ENCODE measurements at regions not wholly inside any gene's neighbourhood (a gene's known extent, or its start where the extent isn't known, plus 50 kb on each side); places are given as distances from the start of the nearest gene placed in this dataset.
"Not testable (repeated sequence)": the region's sequence is repeated elsewhere in the genome, so short reads cannot be mapped to it uniquely, and the experiment has no call there.

GRCh38 chr21:9728219-9728992, 793.0 kb upstream of the TPTE start:
- H3K27ac ChIP-seq (ENCODE audit: insufficient read depth in 1 of 2, low read depth in 1 of 2, low read length in 2 of 2, poor library complexity in 1 of 2, severe bottlenecking in 2 of 2); H3K36me3 ChIP-seq (ENCODE audit: control insufficient read depth in 4 of 4, insufficient read depth in 4 of 4, low read length in 3 of 4); H3K27me3 ChIP-seq (replicated peaks in 2 of 5; ENCODE audit: control insufficient read depth in 4 of 5, insufficient read depth in 5 of 5, low read length in 4 of 5); H3K4me3 ChIP-seq (ENCODE audit: control insufficient read depth in 1 of 7, extremely low read depth in 1 of 7, insufficient read depth in 4 of 7, low read depth in 2 of 7, low read length in 6 of 7); H3K9me3 ChIP-seq (ENCODE audit: control extremely low read depth in 1 of 5, control insufficient read depth in 4 of 5, insufficient read depth in 2 of 5, low read depth in 1 of 5, low read length in 4 of 5); CTCF ChIA-PET; H3K4me1 ChIP-seq (ENCODE audit: control extremely low read depth in 1 of 4, control insufficient read depth in 4 of 4, insufficient read depth in 4 of 4, low read length in 3 of 4); DNase-seq; POLR2A ChIA-PET: not testable (repeated sequence)
- WGBS (ENCODE audit: insufficient coverage) = 81% methylated on average over 3 of the region's 5 CpGs

GRCh38 chr21:9730866-9731265, 790.5 kb upstream of the TPTE start:
- 74% methylated on average over 3 of the region's 3 CpGs for WGBS (ENCODE audit: insufficient coverage)
- ChIA-PET POLR2A (no interaction called here), CTCF (no interaction called here)
- no peak for DNase-seq
- Histone ChIP-seq H3K4me3 (ENCODE audit: control insufficient read depth in 1 of 7, extremely low read depth in 1 of 7, insufficient read depth in 4 of 7, low read depth in 2 of 7, low read length in 6 of 7) (no peak overlapping the region), H3K4me1 (ENCODE audit: control extremely low read depth in 1 of 4, control insufficient read depth in 4 of 4, insufficient read depth in 4 of 4, low read length in 3 of 4) (no peaks in the 10 kb centered on the region), H3K36me3 (ENCODE audit: control insufficient read depth in 4 of 4, insufficient read depth in 4 of 4, low read length in 3 of 4) (no peaks in the 10 kb centered on the region), H3K27ac (ENCODE audit: insufficient read depth in 1 of 2, low read depth in 1 of 2, low read length in 2 of 2, poor library complexity in 1 of 2, severe bottlenecking in 2 of 2) (no peak overlapping the region), H3K27me3 (replicated peaks in 2 of 5; ENCODE audit: control insufficient read depth in 4 of 5, insufficient read depth in 5 of 5, low read length in 4 of 5) (no peaks in the 10 kb centered on the region), H3K9me3 (ENCODE audit: control extremely low read depth in 1 of 5, control insufficient read depth in 4 of 5, insufficient read depth in 2 of 5, low read depth in 1 of 5, low read length in 4 of 5) (peaks cover 1 to 15% (median 7%) of the 10 kb centered on the region in 5 experiments)

- H3K36me3 ChIP-seq (ENCODE audit: control insufficient read depth in 4 of 4, insufficient read depth in 4 of 4, low read length in 3 of 4); DNase-seq; H3K4me3 ChIP-seq (ENCODE audit: control insufficient read depth in 1 of 7, extremely low read depth in 1 of 7, insufficient read depth in 4 of 7, low read depth in 2 of 7, low read length in 6 of 7); CTCF ChIA-PET; H3K27ac ChIP-seq (ENCODE audit: insufficient read depth in 1 of 2, low read depth in 1 of 2, low read length in 2 of 2, poor library complexity in 1 of 2, severe bottlenecking in 2 of 2); H3K4me1 ChIP-seq (ENCODE audit: control extremely low read depth in 1 of 4, control insufficient read depth in 4 of 4, insufficient read depth in 4 of 4, low read length in 3 of 4); H3K27me3 ChIP-seq (replicated peaks in 2 of 5; ENCODE audit: control insufficient read depth in 4 of 5, insufficient read depth in 5 of 5, low read length in 4 of 5); POLR2A ChIA-PET: not testable (repeated sequence)
- WGBS (ENCODE audit: insufficient coverage) = 80% methylated on average over 3 of the region's 5 CpGs
- peaks cover 0 to 15% (median 7%) of the 10 kb centered on the region in 5 experiments for H3K9me3 ChIP-seq (ENCODE audit: control extremely low read depth in 1 of 5, control insufficient read depth in 4 of 5, insufficient read depth in 2 of 5, low read depth in 1 of 5, low read length in 4 of 5)
Observed at GRCh38 chr21:9731317-9731716, 790.1 kb upstream of the TPTE start.

- POLR2A ChIA-PET; H3K27me3 ChIP-seq (replicated peaks in 2 of 5; ENCODE audit: control insufficient read depth in 4 of 5, insufficient read depth in 5 of 5, low read length in 4 of 5); H3K36me3 ChIP-seq (ENCODE audit: control insufficient read depth in 4 of 4, insufficient read depth in 4 of 4, low read length in 3 of 4); H3K27ac ChIP-seq (ENCODE audit: insufficient read depth in 1 of 2, low read depth in 1 of 2, low read length in 2 of 2, poor library complexity in 1 of 2, severe bottlenecking in 2 of 2); H3K4me3 ChIP-seq (ENCODE audit: control insufficient read depth in 1 of 7, extremely low read depth in 1 of 7, insufficient read depth in 4 of 7, low read depth in 2 of 7, low read length in 6 of 7); CTCF ChIA-PET; H3K4me1 ChIP-seq (ENCODE audit: control extremely low read depth in 1 of 4, control insufficient read depth in 4 of 4, insufficient read depth in 4 of 4, low read length in 3 of 4); DNase-seq: not testable (repeated sequence)
- peaks cover 0 to 23% (median 10%) of the 10 kb centered on the region in 5 experiments for H3K9me3 ChIP-seq (ENCODE audit: control extremely low read depth in 1 of 5, control insufficient read depth in 4 of 5, insufficient read depth in 2 of 5, low read depth in 1 of 5, low read length in 4 of 5)
- WGBS (ENCODE audit: insufficient coverage) = 76% methylated on average over 3 of the region's 3 CpGs
Observed at GRCh38 chr21:9732605-9733004, 788.8 kb upstream of the TPTE start.

- H3K27me3 ChIP-seq (replicated peaks in 2 of 5; ENCODE audit: control insufficient read depth in 4 of 5, insufficient read depth in 5 of 5, low read length in 4 of 5); H3K36me3 ChIP-seq (ENCODE audit: control insufficient read depth in 4 of 4, insufficient read depth in 4 of 4, low read length in 3 of 4); H3K4me3 ChIP-seq (ENCODE audit: control insufficient read depth in 1 of 7, extremely low read depth in 1 of 7, insufficient read depth in 4 of 7, low read depth in 2 of 7, low read length in 6 of 7); H3K27ac ChIP-seq (ENCODE audit: insufficient read depth in 1 of 2, low read depth in 1 of 2, low read length in 2 of 2, poor library complexity in 1 of 2, severe bottlenecking in 2 of 2); POLR2A ChIA-PET; CTCF ChIA-PET; DNase-seq; H3K4me1 ChIP-seq (ENCODE audit: control extremely low read depth in 1 of 4, control insufficient read depth in 4 of 4, insufficient read depth in 4 of 4, low read length in 3 of 4): not testable (repeated sequence)
- peaks cover 0 to 30% (median 10%) of the 10 kb centered on the region in 5 experiments for H3K9me3 ChIP-seq (ENCODE audit: control extremely low read depth in 1 of 5, control insufficient read depth in 4 of 5, insufficient read depth in 2 of 5, low read depth in 1 of 5, low read length in 4 of 5)
- 79% methylated on average over 6 of the region's 6 CpGs for WGBS (ENCODE audit: insufficient coverage)
Observed at GRCh38 chr21:9733761-9734558, 787.4 kb upstream of the TPTE start.

- H3K4me3 ChIP-seq (ENCODE audit: control insufficient read depth in 1 of 7, extremely low read depth in 1 of 7, insufficient read depth in 4 of 7, low read depth in 2 of 7, low read length in 6 of 7) = no peak overlapping the region
- POLR2A ChIA-PET = no interaction called here
- H3K36me3 ChIP-seq (ENCODE audit: control insufficient read depth in 4 of 4, insufficient read depth in 4 of 4, low read length in 3 of 4) = no peaks in the 10 kb centered on the region
- peaks cover 0 to 34% (median 12%) of the 10 kb centered on the region in 5 experiments for H3K9me3 ChIP-seq (ENCODE audit: control extremely low read depth in 1 of 5, control insufficient read depth in 4 of 5, insufficient read depth in 2 of 5, low read depth in 1 of 5, low read length in 4 of 5)
- H3K27ac ChIP-seq (ENCODE audit: insufficient read depth in 1 of 2, low read depth in 1 of 2, low read length in 2 of 2, poor library complexity in 1 of 2, severe bottlenecking in 2 of 2) = no peak overlapping the region
- H3K27me3 ChIP-seq (replicated peaks in 2 of 5; ENCODE audit: control insufficient read depth in 4 of 5, insufficient read depth in 5 of 5, low read length in 4 of 5) = no peaks in the 10 kb centered on the region
- H3K4me1 ChIP-seq (ENCODE audit: control extremely low read depth in 1 of 4, control insufficient read depth in 4 of 4, insufficient read depth in 4 of 4, low read length in 3 of 4) = no peaks in the 10 kb centered on the region
- WGBS (ENCODE audit: insufficient coverage) = 76% methylated on average over 21 of the region's 21 CpGs
- CTCF ChIA-PET = no interaction called here
- DNase-seq = no peak
Observed at GRCh38 chr21:9735421-9735961, 785.9 kb upstream of the TPTE start.

GRCh38 chr21:9737301-9737700, 784.1 kb upstream of the TPTE start:
- H3K4me3 ChIP-seq (ENCODE audit: control insufficient read depth in 1 of 7, extremely low read depth in 1 of 7, insufficient read depth in 4 of 7, low read depth in 2 of 7, low read length in 6 of 7); H3K27ac ChIP-seq (ENCODE audit: insufficient read depth in 1 of 2, low read depth in 1 of 2, low read length in 2 of 2, poor library complexity in 1 of 2, severe bottlenecking in 2 of 2); DNase-seq; H3K4me1 ChIP-seq (ENCODE audit: control extremely low read depth in 1 of 4, control insufficient read depth in 4 of 4, insufficient read depth in 4 of 4, low read length in 3 of 4); H3K36me3 ChIP-seq (ENCODE audit: control insufficient read depth in 4 of 4, insufficient read depth in 4 of 4, low read length in 3 of 4); CTCF ChIA-PET; POLR2A ChIA-PET; H3K27me3 ChIP-seq (replicated peaks in 2 of 5; ENCODE audit: control insufficient read depth in 4 of 5, insufficient read depth in 5 of 5, low read length in 4 of 5): not testable (repeated sequence)
- peaks cover 0 to 38% (median 12%) of the 10 kb centered on the region in 5 experiments for H3K9me3 ChIP-seq (ENCODE audit: control extremely low read depth in 1 of 5, control insufficient read depth in 4 of 5, insufficient read depth in 2 of 5, low read depth in 1 of 5, low read length in 4 of 5)
- 68% methylated on average over 2 of the region's 2 CpGs for WGBS (ENCODE audit: insufficient coverage)

All from common myeloid progenitor, CD34-positive (primary cell).